Fibroblast of the aortic adventitia (primary cell): ENCODE measurements at regions not wholly inside any gene's neighbourhood (a gene's known extent, or its start where the extent isn't known, plus 50 kb on each side); places are given as distances from the start of the nearest gene placed in this dataset.

Experiments
- DNase-seq: peaks from one replicate; pipeline ENCODE4 v3.0.0-alpha.2; 2010; ENCODE audit warnings: low read depth
- H3K4me3 ChIP-seq: 2 replicates; pipeline ENCODE4 v1.5.1; 2011; ENCODE audit warnings: low read depth, mild to moderate bottlenecking, control low read depth, low read length, moderate library complexity
- TF ChIP-seq, protein P1 (sequence below): IDR thresholded peaks from 2 replicates; pipeline ENCODE4 v1.5.1; 2011; ENCODE audit warnings: mild to moderate bottlenecking, low read length, control low read depth, inconsistent platforms; ENCODE audit not compliant: insufficient read depth

GRCh38 chr4:89411539-89412309 lies 104.1 kb upstream of the GPRIN3 start:
- TF ChIP-seq, protein P1, sequence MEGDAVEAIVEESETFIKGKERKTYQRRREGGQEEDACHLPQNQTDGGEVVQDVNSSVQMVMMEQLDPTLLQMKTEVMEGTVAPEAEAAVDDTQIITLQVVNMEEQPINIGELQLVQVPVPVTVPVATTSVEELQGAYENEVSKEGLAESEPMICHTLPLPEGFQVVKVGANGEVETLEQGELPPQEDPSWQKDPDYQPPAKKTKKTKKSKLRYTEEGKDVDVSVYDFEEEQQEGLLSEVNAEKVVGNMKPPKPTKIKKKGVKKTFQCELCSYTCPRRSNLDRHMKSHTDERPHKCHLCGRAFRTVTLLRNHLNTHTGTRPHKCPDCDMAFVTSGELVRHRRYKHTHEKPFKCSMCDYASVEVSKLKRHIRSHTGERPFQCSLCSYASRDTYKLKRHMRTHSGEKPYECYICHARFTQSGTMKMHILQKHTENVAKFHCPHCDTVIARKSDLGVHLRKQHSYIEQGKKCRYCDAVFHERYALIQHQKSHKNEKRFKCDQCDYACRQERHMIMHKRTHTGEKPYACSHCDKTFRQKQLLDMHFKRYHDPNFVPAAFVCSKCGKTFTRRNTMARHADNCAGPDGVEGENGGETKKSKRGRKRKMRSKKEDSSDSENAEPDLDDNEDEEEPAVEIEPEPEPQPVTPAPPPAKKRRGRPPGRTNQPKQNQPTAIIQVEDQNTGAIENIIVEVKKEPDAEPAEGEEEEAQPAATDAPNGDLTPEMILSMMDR = no peak
- DNase-seq = no peak
- no peak overlapping the region for H3K4me3 ChIP-seq

GRCh38 chr4:89410687-89411086 lies 103.1 kb upstream of the GPRIN3 start:
- DNase-seq = peak; percentile 32
- TF ChIP-seq, protein P1 = no peak
- no peak overlapping the region for H3K4me3 ChIP-seq

- no peak overlapping the region for H3K4me3 ChIP-seq
- TF ChIP-seq, protein P1 = no peak
- DNase-seq = no peak
These were observed 96.9 kb upstream of the GPRIN3 start for GRCh38 chr4:89404530-89404929.

- TF ChIP-seq, protein P1 = no peak
- no peak for DNase-seq
- no peak overlapping the region for H3K4me3 ChIP-seq
These were observed 96.2 kb upstream of the GPRIN3 start for GRCh38 chr4:89403826-89404225.

- H3K4me3 ChIP-seq = no peak overlapping the region
- peak; percentile 40 for DNase-seq
- TF ChIP-seq, protein P1 = no peak
These were observed 92.9 kb upstream of the GPRIN3 start for GRCh38 chr4:89400287-89401035.

GRCh38 chr4:89398644-89399043 lies 91.0 kb upstream of the GPRIN3 start:
- H3K4me3 ChIP-seq = no peak overlapping the region
- DNase-seq = no peak
- TF ChIP-seq, protein P1 = no peak
